ENCODE measurements at regions not wholly inside any gene's neighbourhood (a gene's known extent, or its start where the extent isn't known, plus 50 kb on each side); places are given as distances from the start of the nearest gene placed in this dataset.
A peak's percentile ranks its signal among the peaks of the same experiment; 100 is the strongest.

- TF ChIP-seq EZH2 (IDR thresholded peaks at IDR 0.05; ENCODE audit: insufficient read depth, poor library complexity, severe bottlenecking) (no peak), EZH2phosphoT487 (IDR thresholded peaks at IDR 0.05; ENCODE audit: insufficient read depth, low read depth) (no peak)
- Histone ChIP-seq H3K36me3 (ENCODE audit: low read depth) (no peaks in the 10 kb centered on the region), H3K9ac (no peak overlapping the region), H4K20me1 (ENCODE audit: insufficient read depth) (no peaks in the 10 kb centered on the region), H3K27me3 (replicated peaks; ENCODE audit: insufficient read depth) (peaks cover 32% of the 10 kb centered on the region; the same call in 1 of the 2 replicates), H3F3A (ENCODE audit: insufficient read depth) (no peaks in the 10 kb centered on the region), H3K79me2 (ENCODE audit: insufficient read depth) (no peaks in the 10 kb centered on the region), H3K9me2 (ENCODE audit: insufficient read depth) (no peaks in the 10 kb centered on the region), H3K4me2 (ENCODE audit: unreplicated experiment) (no peak overlapping the region), H3K9me3 (ENCODE audit: low read depth) (no peaks in the 10 kb centered on the region), H3K27ac (no peak overlapping the region), H2AFZ (no peak overlapping the region), H3K4me1 (ENCODE audit: insufficient read depth) (no peaks in the 10 kb centered on the region), H3K4me3 (no peak overlapping the region)
- DNase-seq: no peak
- WGBS, 2 experiments (ENCODE audit: low coverage in 1 of 2, low lambda C conversion rate in 2 of 2, missing lambda C conversion rate in 2 of 2): 30 to 33% methylated on average over 3 of the region's 3 CpGs
- in situ Hi-C loops (cut with MboI): loop anchor here (10.0 to 25.0 kb wide), 2 partner anchors 141 to 662 kb away; partner anchors contain the start of gene SSTR1
Observed at GRCh38 chr14:38873941-38874612, 229.0 kb downstream of the SEC23A start.

DNA sequence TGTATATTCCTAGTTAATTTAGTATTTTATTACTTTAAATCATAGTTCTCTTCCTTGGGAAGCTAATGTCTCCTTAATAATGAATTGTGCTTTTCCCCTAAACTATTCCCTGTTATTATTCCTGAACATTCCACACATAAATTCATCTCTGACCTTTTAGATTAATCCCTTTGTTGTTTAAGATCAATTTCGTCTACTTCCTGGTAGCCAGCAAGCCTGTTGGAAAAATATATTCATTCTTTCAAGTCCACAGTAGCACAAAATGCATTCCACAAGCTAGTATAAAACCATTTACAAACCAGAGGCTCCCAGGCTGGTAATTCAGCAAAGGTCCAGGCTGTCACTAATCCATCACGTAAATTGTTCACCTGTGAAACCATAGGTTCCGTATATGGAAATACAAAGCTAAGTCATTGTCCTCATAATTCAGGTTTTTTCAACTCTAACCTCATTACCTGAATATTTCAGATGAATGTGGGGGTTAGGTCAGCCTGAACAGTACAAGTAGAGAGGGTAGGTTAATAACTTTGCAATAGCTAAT is 232.7 kb downstream of the SEC23A start:
- no peaks in the 10 kb centered on the region for H3K36me3 ChIP-seq (ENCODE audit: low read depth)
- H3K9me3 ChIP-seq (ENCODE audit: low read depth): no peaks in the 10 kb centered on the region
- H3K4me1 ChIP-seq (ENCODE audit: insufficient read depth): no peaks in the 10 kb centered on the region
- H3K79me2 ChIP-seq (ENCODE audit: insufficient read depth): no peaks in the 10 kb centered on the region
- in situ Hi-C loops (cut with MboI): loop anchor here (10.0 to 25.0 kb wide), 2 partner anchors 144 to 658 kb away; partner anchors contain the start of gene SSTR1
- DNase-seq: no peak
- 69 to 77% methylated on average over 3 of the region's 3 CpGs for WGBS, 2 experiments (ENCODE audit: low coverage in 1 of 2, low lambda C conversion rate in 2 of 2, missing lambda C conversion rate in 2 of 2)
- H3K27me3 ChIP-seq (replicated peaks; ENCODE audit: insufficient read depth): 0 out of 2 replicates have a peak, but pooled peaks cover 15% of the 10 kb centered on the region
- H3K9ac ChIP-seq: no peak overlapping the region
- no peak overlapping the region for H3K27ac ChIP-seq
- no peak overlapping the region for H2AFZ ChIP-seq
- H4K20me1 ChIP-seq (ENCODE audit: insufficient read depth): no peaks in the 10 kb centered on the region
- no peaks in the 10 kb centered on the region for H3K9me2 ChIP-seq (ENCODE audit: insufficient read depth)
- no peak overlapping the region for H3K4me2 ChIP-seq (ENCODE audit: unreplicated experiment)
- TF ChIP-seq EZH2phosphoT487 (IDR thresholded peaks at IDR 0.05; ENCODE audit: insufficient read depth, low read depth) (no peak), EZH2 (IDR thresholded peaks at IDR 0.05; ENCODE audit: insufficient read depth, poor library complexity, severe bottlenecking) (no peak)
- no peaks in the 10 kb centered on the region for H3F3A ChIP-seq (ENCODE audit: insufficient read depth)
- no peak overlapping the region for H3K4me3 ChIP-seq

DNA sequence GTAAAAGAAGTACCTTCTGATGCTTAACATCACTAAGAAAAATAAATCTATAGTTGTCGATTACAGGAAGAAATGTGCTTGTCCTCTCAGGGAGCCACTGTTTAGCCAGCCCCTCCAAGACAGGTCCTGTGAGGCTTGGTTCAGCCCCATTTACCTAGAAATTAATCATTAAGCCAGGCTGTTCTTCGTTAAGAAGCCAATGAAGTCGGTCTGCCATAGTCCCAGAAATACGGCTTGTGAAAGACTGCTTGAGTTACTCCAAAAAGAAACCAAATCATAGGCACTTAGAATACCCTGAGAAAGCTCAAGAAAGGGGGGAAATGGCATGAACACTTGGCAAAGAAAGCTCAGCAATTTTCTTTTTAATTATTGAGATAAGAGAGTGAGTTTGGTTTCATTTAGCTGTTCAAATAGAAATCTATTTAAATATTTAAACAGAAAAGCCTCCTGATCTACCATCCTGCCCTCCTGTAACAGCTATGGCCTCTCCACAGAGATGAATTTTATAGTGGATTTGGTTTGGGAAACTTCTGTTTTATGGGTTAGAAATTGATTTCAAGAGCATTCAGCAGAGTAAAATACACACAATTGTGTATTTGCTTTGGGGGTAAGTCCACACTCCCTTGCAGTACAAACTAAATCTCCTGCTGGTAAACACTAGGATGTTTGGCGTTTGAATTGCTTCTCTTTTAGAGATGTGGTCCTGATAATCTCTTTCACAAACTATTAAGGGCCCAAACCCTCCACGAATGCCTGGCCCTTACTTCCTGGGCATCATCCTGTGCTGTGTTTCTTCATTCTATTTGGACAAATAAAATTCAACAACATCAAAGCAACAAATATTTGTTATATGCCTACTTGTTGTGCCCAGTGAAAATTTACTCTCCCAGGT is 234.4 kb downstream of the SEC23A start:
- Histone ChIP-seq H3F3A (ENCODE audit: insufficient read depth) (no peaks in the 10 kb centered on the region), H4K20me1 (ENCODE audit: insufficient read depth) (no peaks in the 10 kb centered on the region), H3K9me3 (ENCODE audit: low read depth) (no peaks in the 10 kb centered on the region), H3K4me3 (no peak overlapping the region), H3K27ac (no peak overlapping the region), H3K79me2 (ENCODE audit: insufficient read depth) (no peaks in the 10 kb centered on the region), H3K36me3 (ENCODE audit: low read depth) (no peaks in the 10 kb centered on the region), H2AFZ (no peak overlapping the region), H3K4me1 (ENCODE audit: insufficient read depth) (no peaks in the 10 kb centered on the region), H3K9ac (no peak overlapping the region), H3K9me2 (ENCODE audit: insufficient read depth) (no peaks in the 10 kb centered on the region), H3K4me2 (ENCODE audit: unreplicated experiment) (no peak overlapping the region), H3K27me3 (replicated peaks; ENCODE audit: insufficient read depth) (0 out of 2 replicates have a peak, but pooled peaks cover 4% of the 10 kb centered on the region)
- WGBS, 2 experiments (ENCODE audit: low coverage in 1 of 2, low lambda C conversion rate in 2 of 2, missing lambda C conversion rate in 2 of 2): 74 to 84% methylated on average over 6 of the region's 6 CpGs
- TF ChIP-seq EZH2 (IDR thresholded peaks at IDR 0.05; ENCODE audit: insufficient read depth, poor library complexity, severe bottlenecking): no peak
- TF ChIP-seq EZH2phosphoT487 (IDR thresholded peaks at IDR 0.05; ENCODE audit: insufficient read depth, low read depth): no peak
- in situ Hi-C loops (cut with MboI): loop anchor here (10.0 to 25.0 kb wide), 2 partner anchors 656 to 964 kb away; partner anchors contain the start of gene SSTR1
- no peak for DNase-seq

- Histone ChIP-seq H3K36me3 (ENCODE audit: low read depth) (no peaks in the 10 kb centered on the region), H3K79me2 (ENCODE audit: insufficient read depth) (no peaks in the 10 kb centered on the region), H3K27me3 (replicated peaks; ENCODE audit: insufficient read depth) (no peaks in the 10 kb centered on the region), H3K9ac (no peak overlapping the region), H3K9me2 (ENCODE audit: insufficient read depth) (no peaks in the 10 kb centered on the region), H3K4me3 (no peak overlapping the region), H2AFZ (no peak overlapping the region), H3K4me2 (ENCODE audit: unreplicated experiment) (no peak overlapping the region), H4K20me1 (ENCODE audit: insufficient read depth) (no peaks in the 10 kb centered on the region), H3F3A (ENCODE audit: insufficient read depth) (no peaks in the 10 kb centered on the region), H3K4me1 (ENCODE audit: insufficient read depth) (no peaks in the 10 kb centered on the region), H3K27ac (no peak overlapping the region), H3K9me3 (ENCODE audit: low read depth) (no peaks in the 10 kb centered on the region)
- TF ChIP-seq EZH2 (IDR thresholded peaks at IDR 0.05; ENCODE audit: insufficient read depth, poor library complexity, severe bottlenecking) (no peak), EZH2phosphoT487 (IDR thresholded peaks at IDR 0.05; ENCODE audit: insufficient read depth, low read depth) (no peak)
- in situ Hi-C loops (cut with MboI): loop anchor here (10.0 to 25.0 kb wide), 2 partner anchors 655 to 963 kb away; partner anchors contain the start of gene SSTR1
- WGBS, 2 experiments (ENCODE audit: low coverage in 1 of 2, low lambda C conversion rate in 2 of 2, missing lambda C conversion rate in 2 of 2): 31 to 32% methylated on average over 5 of the region's 5 CpGs
- peak; percentile 84 for DNase-seq
Observed at GRCh38 chr14:38867561-38868150, 235.4 kb downstream of the SEC23A start.

All from GM23248 (cell line).